HK-2 (cell line): ENCODE measurements at regions not wholly inside any gene's neighbourhood (a gene's known extent, or its start where the extent isn't known, plus 50 kb on each side); places are given as distances from the start of the nearest gene placed in this dataset.

Experiments used
- DNase-seq: peaks from one replicate; pipeline ENCODE4 v3.0.0-alpha.2; 2018; ENCODE audit not compliant: unreplicated experiment

DNA sequence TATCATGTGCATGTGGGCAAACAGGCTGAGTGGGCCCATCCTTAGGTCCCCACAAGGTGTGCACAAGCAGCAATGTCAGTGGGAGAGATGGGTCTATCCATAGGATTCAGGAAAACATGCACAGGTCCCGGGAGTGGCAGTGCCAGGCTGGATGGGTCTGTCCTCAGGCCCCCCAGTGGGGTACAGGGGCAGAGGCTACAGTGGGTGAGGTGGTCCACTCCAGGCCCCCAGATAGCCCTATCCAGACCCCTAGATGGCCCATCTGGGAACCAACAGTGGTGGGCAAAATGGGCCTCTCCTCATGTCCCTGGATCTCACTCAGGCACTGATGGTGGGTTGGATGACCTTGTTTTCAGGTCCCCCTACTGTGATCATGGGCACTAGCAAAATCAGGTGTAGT lies 277.8 kb upstream of the SYT1 start:
- DNase-seq: no peak

DNA sequence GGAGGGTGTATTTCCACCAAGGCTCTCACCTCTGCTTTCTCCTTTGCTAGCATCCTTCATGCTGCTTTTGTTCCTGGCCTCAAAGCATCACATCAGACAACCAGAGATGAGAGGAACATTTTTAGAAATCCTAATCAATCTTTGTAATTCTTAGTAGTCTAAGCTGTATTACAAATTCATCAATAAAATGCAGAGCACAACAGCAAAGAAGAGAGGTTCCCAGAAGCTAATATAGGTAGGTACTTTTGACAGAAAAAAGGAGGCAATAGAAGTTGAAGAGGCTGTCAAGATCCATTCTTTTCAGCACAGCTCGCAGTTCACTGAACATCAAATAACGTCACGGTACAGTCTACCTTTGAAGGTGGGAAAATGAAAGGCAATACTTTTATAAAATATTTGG lies 265.2 kb upstream of the SYT1 start:
- DNase-seq: no peak

DNA sequence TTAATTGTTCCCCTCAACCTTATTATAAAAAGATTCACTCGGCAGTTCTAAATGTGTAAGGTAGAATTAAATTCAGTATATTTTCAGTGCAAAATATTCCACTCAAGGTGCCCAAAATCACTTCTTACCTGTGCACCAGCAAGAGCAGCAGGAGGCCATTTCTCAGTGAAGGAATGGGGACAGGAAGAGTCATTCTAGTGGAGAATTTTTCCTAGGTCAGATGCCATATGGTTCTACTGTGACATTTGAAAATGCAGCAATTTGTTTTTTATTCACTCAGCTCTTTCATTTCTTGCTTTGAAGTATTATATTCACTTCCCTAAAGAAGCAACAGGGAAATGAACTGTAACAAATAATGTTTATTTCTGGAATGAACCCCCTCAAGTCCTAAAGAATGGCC lies 264.0 kb upstream of the SYT1 start:
- no peak for DNase-seq

- DNase-seq: no peak
These were observed 253.1 kb upstream of the SYT1 start for GRCh38 chr12:78611504-78611903.

- no peak for DNase-seq
These were observed 252.4 kb upstream of the SYT1 start for GRCh38 chr12:78612190-78612589.

DNA sequence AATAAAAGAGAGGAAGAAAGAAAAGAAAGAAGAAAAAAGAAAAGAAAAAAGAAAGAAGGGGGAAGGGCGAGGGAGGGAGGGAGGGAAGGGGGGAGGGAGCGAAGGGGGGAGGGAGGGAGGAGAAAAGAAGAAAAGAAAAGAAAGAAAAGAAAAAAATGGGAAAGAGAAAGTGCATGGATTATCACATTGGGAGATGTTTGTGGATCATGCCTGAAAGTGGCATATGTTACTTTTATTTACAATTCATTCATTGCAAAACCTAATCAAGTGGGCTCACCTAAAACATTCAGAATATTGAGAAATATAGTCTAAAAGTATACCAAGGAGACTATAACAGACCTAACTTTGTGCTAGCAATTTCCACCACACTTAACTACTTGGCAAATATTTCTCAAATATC lies 246.9 kb upstream of the SYT1 start:
- DNase-seq: no peak

- DNase-seq: no peak
These were observed 241.9 kb upstream of the SYT1 start for GRCh38 chr12:78622529-78623195.

GRCh38 chr12:78628491-78629100 lies 236.0 kb upstream of the SYT1 start:
- no peak for DNase-seq

GRCh38 chr12:78636231-78636855 lies 228.2 kb upstream of the SYT1 start:
- no peak for DNase-seq

DNA sequence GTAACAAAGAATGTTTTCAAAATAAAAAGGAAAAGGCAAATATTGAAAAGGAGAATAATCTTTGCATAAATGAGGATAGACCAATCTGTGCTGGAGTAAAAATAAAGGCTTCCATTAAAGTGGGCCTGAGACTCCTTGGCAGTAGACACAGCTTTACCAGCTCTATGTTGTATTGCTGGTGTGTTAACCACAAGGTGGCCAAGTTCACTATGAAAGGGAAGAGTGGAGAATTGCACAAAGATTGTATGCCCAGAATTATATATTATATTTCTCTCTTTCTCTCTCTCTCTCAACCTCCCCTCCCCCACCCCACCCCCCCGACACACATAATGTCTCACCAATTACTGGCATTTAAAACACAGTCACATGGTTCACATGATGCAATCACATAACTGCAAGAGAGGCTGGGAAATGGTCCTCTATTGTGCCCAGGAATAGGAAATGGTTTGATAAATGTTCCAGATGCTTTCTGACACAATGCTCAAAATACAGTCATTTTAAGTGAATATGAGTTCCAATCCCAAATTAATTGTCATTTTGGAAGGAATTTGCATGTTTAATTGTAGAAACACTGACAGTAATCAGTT lies 222.6 kb upstream of the SYT1 start:
- no peak for DNase-seq

- no peak for DNase-seq
These were observed 218.6 kb upstream of the SYT1 start for GRCh38 chr12:78645956-78646355.

DNA sequence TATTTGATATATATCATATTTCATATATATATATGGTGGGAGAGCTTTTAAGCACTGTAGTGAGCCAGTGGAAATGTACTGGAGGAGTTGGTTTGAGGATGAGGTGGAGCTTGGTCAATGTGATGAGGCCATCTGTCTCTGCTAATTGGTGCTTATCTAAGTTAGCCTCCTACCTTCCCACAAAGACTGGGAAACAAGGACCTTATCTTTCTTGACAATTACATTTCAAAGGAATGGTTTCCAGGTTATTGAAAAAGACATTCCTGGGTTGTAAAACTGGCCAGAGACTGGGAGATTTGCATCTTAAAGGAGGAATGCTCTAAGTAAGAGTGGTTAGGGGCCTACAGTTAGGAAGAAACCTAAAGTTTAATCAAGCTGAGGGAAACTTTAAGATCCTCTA lies 212.8 kb upstream of the SYT1 start:
- DNase-seq: no peak

DNA sequence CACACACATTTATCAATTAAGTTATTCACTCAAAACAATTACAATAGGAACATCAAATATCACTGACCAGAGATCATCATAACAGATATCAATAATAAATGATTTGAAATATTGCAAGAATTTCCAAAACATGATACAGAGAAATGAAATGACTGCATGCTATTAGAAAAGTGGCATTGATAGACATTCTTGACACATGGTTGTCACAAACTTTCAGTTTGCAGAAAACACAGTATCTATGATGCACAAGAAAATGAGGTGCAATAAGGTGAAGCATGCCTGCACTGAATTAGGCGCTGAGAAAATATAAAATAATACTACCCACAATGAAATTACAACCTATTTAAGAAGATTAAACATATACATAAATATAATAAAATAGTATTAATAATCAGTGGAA lies 198.0 kb upstream of the SYT1 start:
- DNase-seq: no peak

DNA sequence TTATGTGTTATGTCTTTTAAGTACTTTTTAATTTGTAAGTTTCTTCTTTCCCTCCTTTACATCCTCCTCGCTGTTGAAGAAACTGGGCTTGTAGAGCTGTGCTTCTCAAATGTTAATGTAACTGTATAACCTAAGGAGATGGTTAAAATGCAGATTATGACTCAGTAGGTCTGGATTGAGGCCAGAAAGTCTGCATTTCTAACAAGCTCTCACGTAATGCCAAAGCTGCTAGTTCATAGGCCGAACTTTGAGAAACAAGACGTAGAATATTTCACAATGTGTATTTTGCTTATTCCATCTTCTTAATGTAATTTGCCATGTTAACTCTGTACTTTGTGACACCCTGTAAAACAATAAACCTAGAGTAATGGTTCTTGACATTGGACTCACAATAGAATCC lies 193.3 kb upstream of the SYT1 start:
- DNase-seq: no peak

DNA sequence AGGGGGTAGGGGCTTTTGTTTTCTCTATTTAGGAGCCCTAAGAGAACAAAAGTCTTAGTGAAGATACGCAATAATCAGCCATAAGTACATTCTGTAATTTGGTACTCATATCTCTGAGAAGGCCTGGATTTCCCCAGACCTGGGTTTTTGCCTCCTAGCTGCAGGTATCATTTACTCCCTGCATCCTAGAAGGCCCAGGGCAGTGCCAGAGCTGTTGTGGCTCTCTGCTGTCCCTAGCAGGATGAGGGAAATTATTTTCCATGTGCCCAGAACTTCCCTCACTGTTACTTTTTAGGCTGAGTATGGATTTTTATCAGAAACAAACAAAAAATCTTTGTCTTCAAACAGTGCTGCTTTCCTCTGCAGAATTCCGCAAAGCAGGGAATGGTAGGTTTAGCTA lies 192.5 kb upstream of the SYT1 start:
- DNase-seq: no peak

DNA sequence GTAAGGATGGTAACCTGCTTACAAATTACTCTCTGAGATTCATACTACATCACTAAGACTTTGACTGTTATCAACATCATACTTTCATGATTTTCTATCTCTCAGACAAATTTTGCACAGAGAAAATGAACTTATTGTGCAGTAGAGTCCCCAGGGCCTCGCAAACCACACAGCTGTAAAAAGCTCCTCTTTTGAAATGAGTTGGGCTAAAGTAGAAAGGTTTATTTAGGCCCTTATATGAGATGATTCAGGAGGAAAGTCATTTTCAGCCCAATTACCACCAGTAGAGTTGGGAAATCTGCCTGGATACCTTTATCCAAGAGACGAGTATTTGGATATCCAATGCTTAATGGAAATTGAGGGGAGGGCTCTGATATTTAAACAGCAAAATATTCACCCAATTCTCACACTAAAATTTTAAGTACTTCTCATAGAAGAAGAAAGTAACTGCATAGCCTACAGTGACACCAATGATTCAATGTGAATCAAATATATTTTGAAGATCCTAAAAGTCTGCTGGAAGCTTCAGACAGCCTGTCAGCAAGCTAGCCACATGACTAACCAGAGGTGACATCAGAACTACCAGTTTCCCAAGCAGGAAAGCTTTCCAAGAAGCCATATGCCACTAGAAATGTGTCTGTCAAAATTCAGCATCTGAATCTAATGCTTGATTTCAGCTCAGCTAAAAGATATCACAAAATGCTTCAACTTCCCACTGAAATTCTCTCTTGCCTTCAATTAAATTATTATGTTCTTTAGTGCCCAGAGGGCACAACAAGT lies 190.1 kb upstream of the SYT1 start:
- DNase-seq: no peak

DNA sequence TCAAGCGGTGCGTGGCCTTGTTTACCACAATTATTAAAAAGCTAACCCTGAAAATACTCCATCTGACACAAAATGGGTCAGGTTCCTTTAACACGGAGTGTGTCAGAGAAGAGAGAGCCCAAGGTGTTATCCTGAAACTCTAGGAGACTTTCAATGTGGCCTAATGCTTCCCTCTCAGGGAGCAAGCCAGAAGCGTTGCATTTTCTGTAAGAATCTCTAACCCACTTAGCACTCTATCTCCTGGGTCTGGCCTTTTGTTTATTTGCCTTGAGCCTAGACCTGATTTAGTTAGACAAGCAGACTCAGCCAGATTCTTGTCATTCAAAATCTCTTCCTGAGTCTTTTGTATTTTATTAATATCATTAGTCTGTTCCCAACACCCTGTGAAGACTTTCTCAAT lies 184.0 kb upstream of the SYT1 start:
- DNase-seq: no peak

DNA sequence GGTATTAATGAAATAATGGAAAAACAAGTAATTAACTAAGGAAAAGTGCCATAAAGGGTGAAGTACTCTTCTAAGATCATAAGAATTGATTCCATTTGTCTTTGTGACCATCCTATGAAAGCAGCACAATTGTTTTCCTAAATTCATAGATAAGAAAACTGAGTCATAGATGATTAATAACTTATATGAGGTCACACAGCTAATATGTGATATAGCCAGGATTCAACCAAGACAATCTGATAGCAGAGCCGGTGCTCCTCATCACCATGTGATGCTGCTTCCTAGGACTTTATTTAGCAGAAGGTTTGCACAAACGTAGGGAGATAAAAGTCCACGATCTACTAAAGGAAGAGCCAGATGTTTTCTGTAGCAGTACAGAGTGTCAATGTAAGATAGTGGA lies 181.5 kb upstream of the SYT1 start:
- no peak for DNase-seq

DNA sequence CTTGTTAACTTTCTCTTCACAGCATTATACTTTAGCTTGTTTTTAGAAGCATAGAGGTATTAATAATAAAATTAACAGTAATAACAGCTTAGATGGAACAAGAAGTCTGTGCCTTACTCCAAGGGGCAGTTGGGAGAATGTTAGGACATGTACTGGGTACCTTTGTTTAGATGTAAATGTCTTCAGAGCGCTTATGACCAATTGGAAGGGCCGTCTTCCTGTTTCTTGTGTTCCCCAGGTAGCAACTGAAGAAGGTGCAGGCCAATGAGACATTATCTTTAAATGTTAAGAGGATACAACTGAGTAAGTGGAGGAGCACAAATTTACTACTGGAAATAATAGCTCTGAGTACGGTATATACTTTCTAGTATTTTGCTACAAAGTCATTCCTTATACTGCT lies 180.9 kb upstream of the SYT1 start:
- DNase-seq: no peak

- no peak for DNase-seq
These were observed 180.2 kb upstream of the SYT1 start for GRCh38 chr12:78684419-78684818.

GRCh38 chr12:78695749-78696148 lies 168.8 kb upstream of the SYT1 start:
- no peak for DNase-seq

GRCh38 chr12:78696267-78696666 lies 168.3 kb upstream of the SYT1 start:
- DNase-seq: no peak
